Stimulated activated memory B cell treated with anti-CD40 and anti-IgM and Interleukin-4, amounts not matched to agents 10 μg/mL and 1 μg/mL and 100 μg/mL, for 72 hours (primary cell): ENCODE measurements at regions not wholly inside any gene's neighbourhood (a gene's known extent, or its start where the extent isn't known, plus 50 kb on each side); places are given as distances from the start of the nearest gene placed in this dataset.
A peak's percentile ranks its signal among the peaks of the same experiment; 100 is the strongest.

Source experiments
- ATAC-seq: fragments of 150-1000 bp; cut with Tn5 transposase; 2 replicates; pipeline ENCODE4 v1.10.0; 2021
- H3K27ac Mint-ChIP-seq: one replicate; pipeline ENCODE4 v1.8.0; 2022; ENCODE audit warnings: mild to moderate bottlenecking, mixed read lengths
- H3K27me3 Mint-ChIP-seq: one replicate; pipeline ENCODE4 v1.8.0; 2022; ENCODE audit warnings: mixed read lengths
- H3K36me3 Mint-ChIP-seq: one replicate; pipeline ENCODE4 v1.8.0; 2022; ENCODE audit warnings: mixed read lengths
- H3K4me1 Mint-ChIP-seq: one replicate; pipeline ENCODE4 v1.8.0; 2022; ENCODE audit warnings: mixed read lengths
- H3K4me3 Mint-ChIP-seq: one replicate; pipeline ENCODE4 v1.8.0; 2022; ENCODE audit warnings: mild to moderate bottlenecking, moderate library complexity, mixed read lengths
- H3K9me3 Mint-ChIP-seq: one replicate; pipeline ENCODE4 v1.8.0; 2022; ENCODE audit warnings: mixed read lengths

DNA sequence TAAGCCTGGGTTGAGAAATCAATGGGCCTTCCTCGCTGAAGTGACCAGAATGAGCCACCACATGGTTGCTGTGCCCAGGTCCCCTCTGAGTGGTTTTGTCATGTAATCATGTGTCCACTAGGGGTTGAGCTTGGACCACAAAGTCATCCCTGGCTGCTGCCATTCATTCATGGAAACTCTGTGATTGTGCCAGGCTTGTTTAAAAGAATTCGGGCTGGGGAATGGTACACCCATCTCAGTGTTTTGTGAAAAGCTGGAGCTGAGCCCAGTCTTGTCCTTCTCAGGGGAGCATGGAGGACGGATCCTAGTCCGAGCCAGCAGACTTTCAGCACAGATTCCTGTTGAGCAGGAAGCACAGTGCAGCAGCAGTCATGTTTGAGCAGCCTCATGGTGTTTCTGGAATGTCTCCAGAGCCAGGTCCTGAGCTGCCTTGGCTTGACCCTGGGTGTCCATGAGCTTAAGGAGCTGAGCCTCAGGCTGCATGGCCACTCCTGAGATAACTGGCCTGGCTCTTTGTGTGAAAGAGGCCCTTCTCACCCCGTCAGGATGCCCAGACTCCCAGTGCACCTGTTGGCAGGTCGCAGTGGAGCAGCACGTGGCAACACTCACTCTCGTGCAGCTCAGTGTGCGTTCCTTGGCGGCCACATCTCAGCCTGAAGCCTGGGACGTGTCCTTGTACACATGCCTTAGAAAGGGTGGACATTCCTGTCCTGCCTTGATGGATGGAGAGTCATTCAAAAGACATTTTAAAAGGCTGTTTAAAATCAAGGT, 260.3 kb upstream of the TPM1 start:
- H3K36me3 Mint-ChIP-seq, result no peaks in the 10 kb centered on the region
- no peak overlapping the region for H3K27ac Mint-ChIP-seq
- H3K9me3 Mint-ChIP-seq, result no peaks in the 10 kb centered on the region
- peak; percentile 46 for ATAC-seq
- H3K4me3 Mint-ChIP-seq, result no peak overlapping the region
- no peaks in the 10 kb centered on the region for H3K27me3 Mint-ChIP-seq
- no peaks in the 10 kb centered on the region for H3K4me1 Mint-ChIP-seq

GRCh38 chr15:62782896-62783295, 259.7 kb upstream of the TPM1 start:
- H3K27me3 Mint-ChIP-seq, result no peaks in the 10 kb centered on the region
- no peaks in the 10 kb centered on the region for H3K36me3 Mint-ChIP-seq
- H3K4me3 Mint-ChIP-seq, result no peak overlapping the region
- H3K4me1 Mint-ChIP-seq, result no peaks in the 10 kb centered on the region
- ATAC-seq, result no peak
- no peak overlapping the region for H3K27ac Mint-ChIP-seq
- H3K9me3 Mint-ChIP-seq, result no peaks in the 10 kb centered on the region

DNA sequence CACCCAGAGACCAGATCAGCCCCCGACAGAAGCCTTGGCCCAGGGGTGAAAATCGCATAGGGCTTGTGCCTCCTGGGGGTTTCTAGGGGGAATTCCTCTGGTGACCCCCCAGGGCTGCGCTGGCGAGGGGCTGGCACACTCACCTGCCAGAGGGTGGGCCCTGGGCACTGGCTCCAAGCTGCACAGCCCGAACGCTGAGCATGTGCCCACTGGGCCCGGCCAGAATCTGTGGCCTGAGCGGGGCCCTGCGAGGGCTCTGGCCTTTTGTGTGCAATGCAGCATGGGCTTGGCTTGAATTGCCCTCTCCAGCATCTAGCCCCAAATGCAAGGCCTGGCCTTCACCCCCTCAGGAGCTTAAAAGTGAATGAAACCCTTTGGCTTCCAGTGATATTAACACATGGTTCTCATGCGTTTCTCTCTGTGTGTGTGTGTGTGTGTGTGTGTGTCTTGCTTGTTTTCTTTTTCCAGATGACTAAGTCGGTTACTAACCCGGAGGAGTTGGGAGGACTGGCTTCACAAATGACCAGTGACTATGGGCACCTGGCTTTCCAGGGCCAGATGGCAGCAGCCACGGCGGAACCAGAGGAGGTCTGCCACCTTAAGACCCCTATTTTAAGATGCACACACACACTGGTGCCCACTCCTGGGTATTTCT, 259.1 kb upstream of the TPM1 start:
- ATAC-seq, result no peak
- Mint-ChIP-seq H3K4me3 (no peak overlapping the region), H3K27me3 (no peaks in the 10 kb centered on the region), H3K36me3 (no peaks in the 10 kb centered on the region), H3K9me3 (no peaks in the 10 kb centered on the region), H3K27ac (no peak overlapping the region), H3K4me1 (no peaks in the 10 kb centered on the region)

GRCh38 chr15:62785881-62786828, 256.4 kb upstream of the TPM1 start:
- ATAC-seq, result no peak
- H3K4me1 Mint-ChIP-seq, result no peaks in the 10 kb centered on the region
- H3K4me3 Mint-ChIP-seq, result no peak overlapping the region
- no peaks in the 10 kb centered on the region for H3K9me3 Mint-ChIP-seq
- H3K36me3 Mint-ChIP-seq, result no peaks in the 10 kb centered on the region
- H3K27me3 Mint-ChIP-seq, result no peaks in the 10 kb centered on the region
- H3K27ac Mint-ChIP-seq, result no peak overlapping the region

DNA sequence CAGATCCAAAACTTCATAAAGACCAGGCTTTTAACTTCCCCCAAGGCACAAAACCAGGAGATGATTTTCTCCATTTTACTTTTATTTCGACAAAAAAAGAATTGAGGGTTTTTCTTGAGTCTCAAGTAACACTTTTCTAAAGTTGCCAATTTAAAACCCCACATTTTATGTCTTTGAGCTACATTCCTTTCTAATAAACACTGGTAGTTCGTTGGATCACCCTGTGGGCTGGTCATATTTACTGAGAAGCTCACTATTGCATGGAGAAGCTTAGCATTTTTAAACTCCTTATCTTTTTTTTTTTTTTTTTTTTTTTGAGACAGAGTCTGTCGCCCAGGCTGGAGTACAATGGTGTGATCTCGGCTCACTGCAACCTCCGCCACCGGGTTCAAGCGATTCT, 255.1 kb upstream of the TPM1 start:
- H3K4me3 Mint-ChIP-seq, result no peak overlapping the region
- H3K4me1 Mint-ChIP-seq, result no peaks in the 10 kb centered on the region
- no peaks in the 10 kb centered on the region for H3K9me3 Mint-ChIP-seq
- H3K36me3 Mint-ChIP-seq, result no peaks in the 10 kb centered on the region
- ATAC-seq, result no peak
- no peak overlapping the region for H3K27ac Mint-ChIP-seq
- H3K27me3 Mint-ChIP-seq, result no peaks in the 10 kb centered on the region

DNA sequence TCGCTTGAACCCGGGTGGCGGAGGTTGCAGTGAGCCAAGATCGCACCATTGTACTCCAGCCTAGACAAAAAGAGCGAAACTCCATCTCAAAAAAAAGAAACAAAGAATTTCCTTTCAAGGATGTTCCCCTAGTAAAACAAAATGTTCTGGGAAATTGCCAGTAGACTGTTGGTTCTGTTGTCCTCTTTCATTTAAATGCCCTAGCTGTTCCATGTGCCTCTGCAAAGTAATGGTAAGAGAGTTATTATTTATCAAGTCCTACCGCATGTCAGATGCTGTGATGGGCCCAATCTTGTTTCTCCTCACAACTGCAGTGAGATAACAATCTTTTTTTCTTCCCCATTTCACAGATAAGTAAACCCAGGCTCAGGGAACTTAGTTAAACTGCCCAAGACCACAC, 254.3 kb upstream of the TPM1 start:
- Mint-ChIP-seq H3K27ac (no peak overlapping the region), H3K9me3 (no peaks in the 10 kb centered on the region), H3K36me3 (no peaks in the 10 kb centered on the region), H3K4me1 (no peaks in the 10 kb centered on the region), H3K27me3 (peaks cover 3% of the 10 kb centered on the region), H3K4me3 (no peak overlapping the region)
- ATAC-seq, result no peak

GRCh38 chr15:62790546-62790945, 252.0 kb upstream of the TPM1 start:
- no peaks in the 10 kb centered on the region for H3K9me3 Mint-ChIP-seq
- peaks cover 25% of the 10 kb centered on the region for H3K27me3 Mint-ChIP-seq
- H3K27ac Mint-ChIP-seq, result no peak overlapping the region
- no peak overlapping the region for H3K4me3 Mint-ChIP-seq
- ATAC-seq, result no peak
- H3K4me1 Mint-ChIP-seq, result no peaks in the 10 kb centered on the region
- H3K36me3 Mint-ChIP-seq, result no peaks in the 10 kb centered on the region

DNA sequence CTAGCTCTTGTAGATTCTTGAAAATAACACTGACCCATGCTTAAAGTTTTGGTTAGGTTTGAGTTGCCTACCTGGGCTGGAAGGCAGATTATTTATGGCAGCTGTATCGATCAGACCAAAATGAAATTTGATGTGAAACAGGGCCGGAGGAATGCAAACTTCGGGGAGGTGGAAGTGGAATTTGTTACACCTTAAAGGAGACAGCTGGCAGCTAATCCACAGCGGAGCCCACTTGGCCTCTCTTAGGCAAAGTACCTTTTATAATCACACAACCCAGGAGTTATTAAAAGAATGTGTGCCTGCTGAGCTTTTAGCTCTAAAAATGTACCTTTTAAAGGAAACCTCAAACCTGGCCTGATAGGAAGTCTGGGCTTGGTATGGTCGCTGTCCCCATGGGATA, 250.9 kb upstream of the TPM1 start:
- no peak overlapping the region for H3K4me3 Mint-ChIP-seq
- no peaks in the 10 kb centered on the region for H3K36me3 Mint-ChIP-seq
- no peak for ATAC-seq
- peaks cover 25% of the 10 kb centered on the region for H3K27me3 Mint-ChIP-seq
- no peaks in the 10 kb centered on the region for H3K4me1 Mint-ChIP-seq
- no peaks in the 10 kb centered on the region for H3K9me3 Mint-ChIP-seq
- H3K27ac Mint-ChIP-seq, result no peak overlapping the region

DNA sequence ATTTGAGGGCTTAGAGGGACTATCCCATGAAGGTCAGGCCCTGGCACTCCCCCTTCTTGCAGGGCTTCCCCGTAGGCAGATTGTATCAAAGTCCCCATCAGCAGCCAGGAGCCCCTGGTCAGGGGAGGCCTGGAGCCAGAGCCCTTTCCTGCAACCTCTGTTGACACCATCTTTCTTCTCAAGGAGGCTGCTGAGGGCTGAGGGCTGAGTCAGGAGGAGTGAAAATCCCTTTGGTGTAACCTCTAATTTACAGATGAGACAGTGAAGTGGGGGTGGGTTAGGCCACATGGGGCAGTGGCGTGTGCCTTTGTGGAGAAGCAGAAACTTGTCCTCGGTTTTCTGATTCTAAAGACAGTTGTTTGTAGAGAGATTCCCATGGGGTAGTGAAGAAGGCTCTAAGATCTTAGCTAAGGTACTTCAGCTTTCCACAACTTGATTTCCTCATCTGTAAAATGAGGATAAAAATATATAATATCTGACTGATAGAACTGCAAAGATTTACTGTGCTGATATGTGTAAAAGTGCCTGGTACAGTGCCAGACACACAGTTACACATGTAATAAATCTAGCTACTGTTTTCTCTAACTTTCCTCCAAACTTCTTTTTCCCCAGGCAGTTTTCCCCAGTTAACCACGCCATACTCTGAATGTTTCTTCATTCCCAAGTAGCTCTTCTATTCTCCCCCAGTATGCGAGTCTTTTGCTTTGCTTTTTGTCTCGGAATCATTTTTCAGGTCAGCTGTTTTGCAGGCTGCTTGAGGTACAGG, 249.4 kb upstream of the TPM1 start:
- Mint-ChIP-seq H3K4me1 (no peaks in the 10 kb centered on the region), H3K9me3 (no peaks in the 10 kb centered on the region), H3K4me3 (no peak overlapping the region), H3K36me3 (no peaks in the 10 kb centered on the region), H3K27me3 (peaks cover 25% of the 10 kb centered on the region), H3K27ac (no peak overlapping the region)
- no peak for ATAC-seq

- no peak for ATAC-seq
- Mint-ChIP-seq H3K27me3 (peaks cover 25% of the 10 kb centered on the region), H3K36me3 (no peaks in the 10 kb centered on the region), H3K9me3 (no peaks in the 10 kb centered on the region), H3K4me3 (no peak overlapping the region), H3K27ac (no peak overlapping the region), H3K4me1 (no peaks in the 10 kb centered on the region)
Observed at GRCh38 chr15:62793752-62794144, 248.8 kb upstream of the TPM1 start.

DNA sequence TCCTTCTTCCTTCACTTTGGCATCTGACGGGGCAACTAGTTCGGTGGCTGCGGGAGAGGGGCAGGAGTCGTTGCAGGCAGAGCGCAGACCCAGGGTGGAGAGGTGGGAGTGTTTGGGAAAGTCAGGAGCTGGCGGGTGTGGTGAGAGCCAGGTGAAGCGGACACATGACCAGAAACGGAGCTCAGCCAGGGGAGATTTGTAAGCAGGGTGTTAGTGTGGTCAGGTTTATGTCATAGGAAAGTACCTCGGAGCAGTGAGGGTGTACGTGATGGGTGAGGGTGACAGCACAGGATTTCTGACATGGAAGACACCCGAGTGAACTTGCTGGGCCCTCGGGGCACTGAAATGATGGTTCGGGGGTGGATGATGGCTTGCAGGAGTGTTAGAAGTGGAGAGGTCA, 247.4 kb upstream of the TPM1 start:
- peaks cover 25% of the 10 kb centered on the region for H3K27me3 Mint-ChIP-seq
- no peak overlapping the region for H3K27ac Mint-ChIP-seq
- H3K36me3 Mint-ChIP-seq, result no peaks in the 10 kb centered on the region
- ATAC-seq, result no peak
- no peaks in the 10 kb centered on the region for H3K9me3 Mint-ChIP-seq
- H3K4me3 Mint-ChIP-seq, result no peak overlapping the region
- no peaks in the 10 kb centered on the region for H3K4me1 Mint-ChIP-seq

DNA sequence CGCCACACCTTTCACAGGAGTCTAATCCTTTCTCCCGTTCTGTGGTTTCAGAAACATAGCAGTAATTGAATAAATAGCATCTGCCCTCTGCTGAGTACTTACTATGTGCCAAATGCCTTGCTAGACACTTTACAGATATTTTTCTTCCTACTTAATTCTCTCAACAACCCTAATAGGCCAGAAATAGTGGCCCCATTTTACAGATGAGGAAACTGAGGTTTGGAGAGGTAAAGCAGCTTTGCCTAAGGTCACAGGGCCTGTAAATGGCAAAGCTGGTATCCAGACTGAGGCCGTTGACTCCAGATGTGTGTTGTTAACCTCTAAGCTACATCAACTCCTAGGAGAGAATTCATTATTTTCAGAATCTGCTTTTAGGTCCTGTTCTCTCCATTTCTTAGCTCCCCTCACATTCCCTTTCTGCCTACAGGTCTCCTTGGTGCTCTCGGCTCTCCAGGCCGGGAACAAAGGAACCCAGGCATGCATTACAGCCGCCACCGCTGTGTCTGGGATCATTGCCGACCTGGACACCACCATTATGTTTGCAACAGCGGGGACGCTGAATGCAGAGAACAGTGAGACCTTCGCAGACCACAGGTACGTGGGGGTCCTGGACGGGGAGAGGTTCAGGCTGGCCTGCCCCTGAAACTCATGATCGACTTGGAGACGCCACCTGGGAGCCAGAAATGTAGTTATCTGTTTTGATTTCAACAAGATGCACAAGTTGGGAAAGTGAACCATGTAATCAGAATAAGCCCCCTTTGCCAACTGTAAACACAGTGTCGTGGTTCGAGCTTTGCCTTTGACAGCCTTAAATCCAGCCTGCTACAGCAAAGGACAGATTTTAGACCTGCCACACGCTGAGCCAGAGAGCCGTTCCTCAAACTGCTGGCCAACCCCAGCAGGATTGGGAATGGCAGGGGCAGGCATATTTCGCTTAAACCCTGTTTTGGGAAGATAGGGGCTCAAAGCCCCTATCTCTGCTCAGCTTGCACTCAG, 246.5 kb upstream of the TPM1 start:
- peaks cover 25% of the 10 kb centered on the region for H3K27me3 Mint-ChIP-seq
- H3K9me3 Mint-ChIP-seq, result no peaks in the 10 kb centered on the region
- H3K27ac Mint-ChIP-seq, result no peak overlapping the region
- no peak for ATAC-seq
- H3K4me3 Mint-ChIP-seq, result no peak overlapping the region
- no peaks in the 10 kb centered on the region for H3K4me1 Mint-ChIP-seq
- H3K36me3 Mint-ChIP-seq, result no peaks in the 10 kb centered on the region

DNA sequence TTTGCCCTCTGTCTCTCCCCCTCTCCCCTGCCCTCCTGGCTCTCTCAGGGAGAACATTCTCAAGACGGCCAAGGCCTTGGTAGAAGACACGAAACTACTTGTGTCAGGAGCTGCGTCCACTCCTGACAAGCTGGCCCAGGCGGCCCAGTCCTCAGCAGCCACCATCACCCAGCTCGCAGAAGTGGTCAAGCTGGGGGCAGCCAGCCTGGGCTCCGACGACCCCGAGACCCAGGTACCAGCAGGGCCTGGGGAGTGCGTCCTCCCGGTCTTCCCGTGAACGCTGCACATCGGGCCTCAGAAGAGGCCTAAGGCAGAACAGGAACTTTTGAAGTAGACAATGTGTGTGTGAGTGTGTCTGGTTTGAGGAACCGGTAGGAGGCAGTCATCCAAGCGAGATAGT, 245.4 kb upstream of the TPM1 start:
- Mint-ChIP-seq H3K4me3 (no peak overlapping the region), H3K36me3 (no peaks in the 10 kb centered on the region), H3K9me3 (no peaks in the 10 kb centered on the region), H3K4me1 (no peaks in the 10 kb centered on the region), H3K27ac (no peak overlapping the region), H3K27me3 (peaks cover 25% of the 10 kb centered on the region)
- peak; percentile 3 for ATAC-seq

DNA sequence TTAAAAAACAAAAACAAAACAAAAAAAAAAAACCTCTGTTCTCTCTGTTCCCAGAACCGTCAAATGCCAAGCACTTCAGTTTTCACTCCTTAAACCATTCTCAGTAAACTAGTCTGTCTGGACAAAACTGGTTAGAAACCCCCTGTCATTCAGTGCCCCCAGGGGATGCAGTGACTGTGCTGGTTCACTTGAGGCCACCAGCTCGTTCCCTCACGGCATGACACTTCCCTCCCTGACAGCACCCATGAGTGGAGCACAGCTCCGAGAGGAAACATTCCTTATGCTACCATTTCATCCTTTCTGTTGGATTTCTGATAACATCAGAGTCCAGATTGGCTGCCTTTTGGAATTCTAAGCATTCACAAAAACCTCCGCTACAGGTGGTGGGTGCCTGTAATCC, 244.0 kb upstream of the TPM1 start:
- Mint-ChIP-seq H3K27me3 (peaks cover 19% of the 10 kb centered on the region), H3K4me1 (no peaks in the 10 kb centered on the region), H3K4me3 (no peak overlapping the region), H3K36me3 (no peaks in the 10 kb centered on the region), H3K9me3 (no peaks in the 10 kb centered on the region), H3K27ac (no peak overlapping the region)
- no peak for ATAC-seq
